ENCODE measurements at regions not wholly inside any gene's neighbourhood (a gene's known extent, or its start where the extent isn't known, plus 50 kb on each side); places are given as distances from the start of the nearest gene placed in this dataset.

DNA sequence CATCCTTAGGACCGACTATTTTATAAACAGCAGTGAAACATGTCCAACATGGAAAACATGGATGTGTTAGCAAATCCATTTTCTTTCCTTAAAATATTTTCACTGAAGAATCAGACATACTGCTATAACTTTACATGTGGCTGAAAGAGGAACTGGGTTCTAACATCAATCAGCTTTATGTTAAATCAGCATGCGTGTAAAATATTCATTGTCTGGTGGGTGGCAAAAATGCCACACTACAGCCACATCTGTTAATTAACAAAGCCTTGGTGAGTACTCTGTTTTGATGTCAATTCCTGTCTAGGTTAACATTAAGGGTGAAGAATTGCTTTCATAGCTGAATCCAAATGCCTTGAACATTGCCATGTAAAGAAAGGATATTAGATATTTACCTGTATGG is 222.6 kb upstream of the CEP162 start:
- Histone ChIP-seq H3K36me3 (no peaks in the 10 kb centered on the region), H3K4me3 (no peak overlapping the region), H3K9me3 (ENCODE audit: low read depth) (no peaks in the 10 kb centered on the region), H3K27me3 (no peaks in the 10 kb centered on the region), H3K27ac (no peak overlapping the region), H3K4me1 (ENCODE audit: low read depth) (peaks cover 4% of the 10 kb centered on the region)
- DNase-seq (ENCODE audit: low read depth in 1 of 2, low spot score in 1 of 2): no peak
- TF ChIP-seq, protein P1, sequence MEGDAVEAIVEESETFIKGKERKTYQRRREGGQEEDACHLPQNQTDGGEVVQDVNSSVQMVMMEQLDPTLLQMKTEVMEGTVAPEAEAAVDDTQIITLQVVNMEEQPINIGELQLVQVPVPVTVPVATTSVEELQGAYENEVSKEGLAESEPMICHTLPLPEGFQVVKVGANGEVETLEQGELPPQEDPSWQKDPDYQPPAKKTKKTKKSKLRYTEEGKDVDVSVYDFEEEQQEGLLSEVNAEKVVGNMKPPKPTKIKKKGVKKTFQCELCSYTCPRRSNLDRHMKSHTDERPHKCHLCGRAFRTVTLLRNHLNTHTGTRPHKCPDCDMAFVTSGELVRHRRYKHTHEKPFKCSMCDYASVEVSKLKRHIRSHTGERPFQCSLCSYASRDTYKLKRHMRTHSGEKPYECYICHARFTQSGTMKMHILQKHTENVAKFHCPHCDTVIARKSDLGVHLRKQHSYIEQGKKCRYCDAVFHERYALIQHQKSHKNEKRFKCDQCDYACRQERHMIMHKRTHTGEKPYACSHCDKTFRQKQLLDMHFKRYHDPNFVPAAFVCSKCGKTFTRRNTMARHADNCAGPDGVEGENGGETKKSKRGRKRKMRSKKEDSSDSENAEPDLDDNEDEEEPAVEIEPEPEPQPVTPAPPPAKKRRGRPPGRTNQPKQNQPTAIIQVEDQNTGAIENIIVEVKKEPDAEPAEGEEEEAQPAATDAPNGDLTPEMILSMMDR (IDR thresholded peaks at IDR 0.05; ENCODE audit: low read depth, low read length): no peak

DNA sequence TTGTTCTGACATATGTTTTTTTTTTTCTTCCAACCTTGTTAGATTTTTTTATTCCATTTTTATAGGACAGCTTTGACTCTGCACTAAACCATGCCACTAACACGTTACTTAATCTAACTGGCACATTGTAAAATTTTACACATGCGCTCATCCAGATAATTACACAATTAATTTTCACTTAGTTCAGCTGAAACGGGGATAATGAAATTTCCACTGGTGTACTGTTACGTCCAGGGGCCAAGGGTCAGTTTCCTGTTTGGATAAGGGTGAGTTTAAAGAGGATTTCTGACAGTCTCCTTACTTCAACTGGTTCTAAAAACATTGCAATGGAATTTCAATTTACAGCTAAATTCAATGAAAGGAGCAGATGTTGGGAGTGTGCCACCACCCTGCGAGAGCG is 221.8 kb upstream of the CEP162 start:
- Histone ChIP-seq H3K4me3 (no peak overlapping the region), H3K27me3 (no peaks in the 10 kb centered on the region), H3K36me3 (no peaks in the 10 kb centered on the region), H3K9me3 (ENCODE audit: low read depth) (no peaks in the 10 kb centered on the region), H3K4me1 (ENCODE audit: low read depth) (peaks cover 4% of the 10 kb centered on the region), H3K27ac (no peak overlapping the region)
- TF ChIP-seq, protein P1 (IDR thresholded peaks at IDR 0.05; ENCODE audit: low read depth, low read length): no peak
- peak in 1 of 2 donors; percentile 78 for DNase-seq (ENCODE audit: low read depth in 1 of 2, low spot score in 1 of 2)

DNA sequence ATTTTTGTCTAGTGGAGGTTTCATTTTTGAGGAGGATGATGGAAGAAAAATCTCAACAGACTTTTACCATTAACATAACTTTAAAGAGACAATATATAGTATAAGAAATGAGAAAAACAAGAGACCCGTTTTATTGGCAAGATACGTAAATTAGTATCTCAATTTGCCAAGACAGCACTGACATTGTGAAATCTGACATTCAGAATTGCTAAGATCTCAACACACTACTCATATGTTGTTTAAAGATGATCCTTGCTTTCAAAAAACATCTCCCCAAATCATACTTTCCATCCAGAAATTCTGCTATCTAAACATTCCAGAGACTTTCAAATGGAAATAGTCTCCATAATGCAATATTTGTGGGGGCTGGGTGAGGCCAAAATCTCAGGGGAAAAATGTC is 220.9 kb upstream of the CEP162 start:
- peaks cover 4% of the 10 kb centered on the region for H3K4me1 ChIP-seq (ENCODE audit: low read depth)
- H3K27me3 ChIP-seq: no peaks in the 10 kb centered on the region
- peak in 1 of 2 donors; percentile 59 for DNase-seq (ENCODE audit: low read depth in 1 of 2, low spot score in 1 of 2)
- TF ChIP-seq, protein P1 (IDR thresholded peaks at IDR 0.05; ENCODE audit: low read depth, low read length): no peak
- H3K27ac ChIP-seq: no peak overlapping the region
- H3K4me3 ChIP-seq: no peak overlapping the region
- H3K36me3 ChIP-seq: no peaks in the 10 kb centered on the region
- H3K9me3 ChIP-seq (ENCODE audit: low read depth): no peaks in the 10 kb centered on the region

DNA sequence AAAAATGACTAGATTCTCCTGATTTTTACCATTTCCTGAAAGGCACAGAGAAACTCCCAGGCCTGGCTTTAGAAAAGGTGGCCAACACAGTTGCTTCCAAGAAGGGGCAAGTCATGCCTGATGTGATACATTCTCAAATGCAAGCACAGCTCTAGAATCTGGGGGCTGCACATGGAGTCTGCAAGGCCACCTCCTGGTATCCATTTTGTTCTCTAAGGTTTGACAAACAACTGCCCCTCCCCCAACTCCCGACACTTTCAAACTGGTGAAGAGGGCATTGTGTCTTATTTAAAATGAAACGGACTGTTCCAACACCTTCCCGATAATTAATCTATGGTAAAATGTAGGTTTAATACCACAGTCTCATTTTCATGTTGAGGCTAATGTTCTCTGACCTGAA is 220.2 kb upstream of the CEP162 start:
- Histone ChIP-seq H3K4me3 (no peak overlapping the region), H3K36me3 (no peaks in the 10 kb centered on the region), H3K4me1 (ENCODE audit: low read depth) (peaks cover 4% of the 10 kb centered on the region), H3K9me3 (ENCODE audit: low read depth) (no peaks in the 10 kb centered on the region), H3K27me3 (no peaks in the 10 kb centered on the region), H3K27ac (no peak overlapping the region)
- DNase-seq (ENCODE audit: low read depth in 1 of 2, low spot score in 1 of 2): no peak
- TF ChIP-seq, protein P1 (IDR thresholded peaks at IDR 0.05; ENCODE audit: low read depth, low read length): no peak

DNA sequence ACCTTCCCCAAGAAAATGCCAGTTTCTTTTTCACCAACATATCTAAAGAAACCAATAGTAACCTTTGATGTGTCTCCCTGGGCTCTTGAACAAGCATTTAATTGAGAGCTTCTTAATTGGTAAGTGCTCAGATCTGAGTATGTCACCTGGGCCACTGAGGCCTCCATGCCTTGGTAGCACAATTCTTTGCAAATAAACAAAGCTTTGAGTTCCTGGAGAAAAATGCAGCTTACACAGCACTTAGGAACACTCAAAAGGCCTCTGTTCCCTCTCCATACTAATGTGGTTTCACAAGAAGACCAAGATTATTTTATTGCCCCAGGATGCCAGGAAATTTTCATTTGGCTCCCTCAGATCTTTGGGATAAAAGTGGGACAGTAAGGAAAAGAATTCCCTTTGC is 217.6 kb upstream of the CEP162 start:
- H3K9me3 ChIP-seq (ENCODE audit: low read depth): no peaks in the 10 kb centered on the region
- no peaks in the 10 kb centered on the region for H3K36me3 ChIP-seq
- H3K4me1 ChIP-seq (ENCODE audit: low read depth): peaks cover 4% of the 10 kb centered on the region
- H3K27ac ChIP-seq: no peak overlapping the region
- DNase-seq (ENCODE audit: low read depth in 1 of 2, low spot score in 1 of 2): no peak
- H3K27me3 ChIP-seq: no peaks in the 10 kb centered on the region
- no peak overlapping the region for H3K4me3 ChIP-seq
- TF ChIP-seq, protein P1 (IDR thresholded peaks at IDR 0.05; ENCODE audit: low read depth, low read length): no peak

DNA sequence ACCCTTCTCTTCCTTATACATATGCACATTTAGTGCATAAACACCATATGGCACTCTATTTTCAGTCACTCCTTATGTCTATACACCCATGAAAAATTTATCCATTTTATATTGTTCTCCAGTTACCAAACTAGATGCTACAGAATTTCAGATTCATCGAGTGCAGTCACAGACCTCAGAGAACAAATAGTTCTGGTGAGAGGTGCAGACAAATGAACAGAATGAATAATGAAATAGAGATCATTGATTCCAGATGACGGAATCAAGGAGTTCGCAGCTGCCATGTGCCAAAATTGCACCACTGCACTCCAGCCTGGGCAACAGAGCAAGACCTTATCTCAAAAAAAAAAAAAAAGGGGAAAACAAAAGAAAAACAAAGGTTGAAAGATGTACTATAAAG is 214.8 kb upstream of the CEP162 start:
- Histone ChIP-seq H3K27me3 (no peaks in the 10 kb centered on the region), H3K4me3 (no peak overlapping the region), H3K9me3 (ENCODE audit: low read depth) (no peaks in the 10 kb centered on the region), H3K4me1 (ENCODE audit: low read depth) (no peaks in the 10 kb centered on the region), H3K36me3 (no peaks in the 10 kb centered on the region), H3K27ac (no peak overlapping the region)
- DNase-seq (ENCODE audit: low read depth in 1 of 2, low spot score in 1 of 2): peak in 1 of 2 donors; percentile 55
- TF ChIP-seq, protein P1 (IDR thresholded peaks at IDR 0.05; ENCODE audit: low read depth, low read length): no peak

All from cardiac muscle cell (in vitro differentiated cells and primary cell).